HG03159 (cell line): ENCODE measurements at regions not wholly inside any gene's neighbourhood (a gene's known extent, or its start where the extent isn't known, plus 50 kb on each side); places are given as distances from the start of the nearest gene placed in this dataset.
"Not testable (repeated sequence)": the region's sequence is repeated elsewhere in the genome, so short reads cannot be mapped to it uniquely, and the experiment has no call there.

Experiments
- ATAC-seq: cut with Tn5 transposase; IDR thresholded peaks from one replicate; pipeline ENCODE4 v1.9.1; 2021; ENCODE audit warnings: mild to moderate bottlenecking, moderate library complexity; ENCODE audit not compliant: unreplicated experiment

DNA sequence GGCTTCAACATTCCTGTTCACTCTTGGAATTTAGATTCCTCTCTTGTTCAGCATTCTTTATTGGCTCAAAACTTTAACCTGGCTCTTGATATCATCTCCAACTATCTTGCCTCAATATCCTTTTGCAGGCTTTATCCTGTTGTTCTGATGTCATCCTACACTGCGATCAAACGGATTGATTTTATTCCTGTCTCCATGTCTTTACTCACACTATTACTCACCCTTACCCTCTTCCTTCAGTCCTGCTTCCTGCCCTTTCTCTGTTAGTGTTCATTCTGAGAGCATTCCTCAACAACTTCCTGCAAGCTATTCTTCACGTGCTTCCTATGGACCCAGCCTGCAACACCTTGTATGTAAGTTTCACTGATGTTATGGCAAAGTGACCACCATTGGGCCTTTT is 264.7 kb downstream of the RNF152 start:
- no peak for ATAC-seq

DNA sequence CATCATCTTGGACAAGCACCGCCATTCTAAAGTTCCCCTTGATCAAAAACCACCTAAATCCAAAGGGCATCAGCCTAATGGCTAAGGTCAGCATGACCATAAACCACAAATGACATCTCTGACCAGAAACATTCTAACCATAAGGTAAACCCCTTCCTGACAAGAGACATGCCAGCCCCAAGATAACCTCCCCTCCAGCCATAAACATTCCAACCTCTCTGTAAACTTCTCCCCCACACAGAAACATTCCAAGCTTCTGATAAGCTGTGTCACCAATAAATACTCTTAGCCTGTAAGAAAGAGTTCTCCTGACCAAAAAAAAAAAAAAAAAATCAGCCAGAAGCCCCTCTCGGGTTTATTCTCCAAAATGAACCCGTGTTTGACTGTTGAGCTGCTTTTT is 268.2 kb downstream of the RNF152 start:
- not testable (repeated sequence) for ATAC-seq

DNA sequence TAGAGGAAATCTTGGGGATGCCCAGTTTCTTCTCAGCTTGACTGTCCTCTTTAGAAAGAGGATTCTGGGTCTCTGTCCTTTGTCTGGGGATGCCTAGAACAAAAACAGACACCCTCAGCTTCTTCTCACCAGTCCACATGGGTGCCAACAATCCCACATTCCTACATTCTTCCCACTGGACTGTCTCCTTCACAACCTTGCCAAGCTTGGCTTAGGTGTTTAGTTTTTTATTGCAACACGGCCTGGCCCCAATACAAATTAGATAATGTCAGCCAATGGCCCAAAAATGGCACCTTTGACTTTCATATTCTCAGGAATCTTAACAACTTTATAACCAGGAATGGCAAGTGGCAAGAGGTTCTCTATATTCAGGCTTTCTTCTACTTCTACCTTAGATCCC is 273.0 kb downstream of the RNF152 start:
- ATAC-seq = no peak

DNA sequence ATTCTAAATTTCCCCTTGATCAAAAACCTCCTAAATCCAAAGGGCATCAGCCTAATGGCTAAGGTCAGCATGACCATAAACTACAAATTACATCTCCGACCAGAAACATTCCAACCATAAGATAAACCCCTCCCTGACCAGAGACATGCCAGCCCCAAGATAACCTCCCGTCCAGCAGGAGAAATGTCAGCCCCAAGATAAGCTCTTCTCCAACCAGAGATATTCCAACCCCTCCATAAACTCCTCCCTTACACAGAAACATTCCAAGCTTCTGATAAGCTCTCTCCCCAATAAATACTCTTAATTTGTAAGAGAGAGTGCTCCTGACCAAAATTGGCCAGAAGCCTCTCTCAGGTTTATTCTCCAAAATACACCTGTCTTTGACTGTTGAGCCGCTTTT is 274.0 kb downstream of the RNF152 start:
- ATAC-seq = no peak

DNA sequence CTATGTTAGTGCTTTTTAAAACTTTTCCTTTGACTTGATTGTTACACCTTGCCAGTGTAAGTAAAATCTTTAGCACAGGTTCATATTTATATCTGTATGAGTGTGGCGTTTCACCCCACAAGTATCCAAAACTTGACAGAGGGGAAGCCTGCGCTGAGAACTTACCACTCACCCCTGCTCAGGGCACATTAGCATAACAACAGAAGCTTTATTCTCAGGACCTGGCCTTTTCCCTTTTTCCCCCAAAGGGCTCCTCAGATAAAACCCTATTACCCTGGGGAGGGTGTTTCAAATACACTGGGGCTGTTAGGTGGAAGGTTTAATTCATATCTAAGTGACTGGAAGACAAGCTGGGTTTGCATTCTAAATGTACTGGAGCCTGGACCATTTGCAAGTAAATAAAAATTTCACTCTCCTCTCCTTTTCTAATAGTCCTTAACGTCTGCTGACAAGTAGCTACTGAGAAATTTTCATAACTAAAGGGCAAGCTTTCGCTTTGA is 276.6 kb downstream of the RNF152 start:
- ATAC-seq = no peak

DNA sequence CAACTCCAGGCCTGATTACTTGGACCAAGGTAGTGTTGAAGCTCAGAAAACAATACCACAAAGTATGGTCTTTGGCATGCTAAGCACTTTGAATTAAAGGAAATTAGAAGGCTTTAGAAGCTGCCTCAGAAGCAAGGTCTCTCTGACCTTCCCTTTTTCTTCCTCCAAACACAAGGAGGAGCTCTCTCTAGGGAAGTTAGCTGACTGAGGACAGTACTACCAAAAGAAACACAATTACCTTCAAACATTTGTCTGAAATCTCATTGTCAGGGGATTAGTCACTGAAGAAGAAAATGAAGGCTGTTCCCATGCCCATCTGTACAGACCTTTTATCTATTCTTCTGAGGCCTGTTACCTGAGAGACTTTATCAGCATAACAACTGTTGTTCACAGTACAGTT is 279.3 kb downstream of the CDH20 start:
- no peak for ATAC-seq

DNA sequence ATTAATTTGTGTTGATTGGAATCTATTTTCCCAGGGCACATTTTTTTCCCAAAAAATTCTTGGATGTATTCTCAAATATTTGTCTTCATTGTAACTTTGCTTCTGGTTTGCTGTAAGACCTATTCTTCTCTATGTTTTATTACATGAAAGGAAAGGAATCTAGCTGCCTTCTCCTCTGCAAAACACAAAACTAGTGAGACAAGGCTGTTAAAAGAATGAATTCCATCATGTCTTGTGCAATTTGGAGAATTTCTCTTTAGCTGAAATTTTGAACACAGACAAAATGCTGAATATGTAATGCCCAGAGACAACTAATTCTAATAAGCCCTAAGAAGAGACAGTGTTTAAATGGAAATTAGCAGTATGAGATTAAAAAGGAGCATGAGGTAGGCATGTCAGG is 275.9 kb downstream of the CDH20 start:
- ATAC-seq = no peak

DNA sequence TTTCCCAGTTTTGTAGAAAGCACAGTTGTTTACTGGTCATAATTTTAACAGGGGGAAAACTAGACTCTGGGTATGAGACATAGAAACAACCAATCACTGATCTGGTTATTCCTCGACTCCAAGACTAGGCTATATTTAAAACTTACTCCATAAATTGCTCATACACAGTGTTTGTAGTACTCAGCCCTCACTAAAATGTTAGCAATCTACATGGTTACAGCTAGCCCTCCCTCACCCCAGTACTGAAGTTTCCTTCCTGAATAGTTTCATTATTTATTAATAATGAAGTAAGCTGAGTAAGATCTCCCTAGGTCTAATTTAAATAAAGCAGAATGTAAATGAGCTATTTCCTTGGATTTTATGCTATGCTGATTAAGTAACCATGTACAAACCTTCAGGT is 275.1 kb downstream of the CDH20 start:
- no peak for ATAC-seq

DNA sequence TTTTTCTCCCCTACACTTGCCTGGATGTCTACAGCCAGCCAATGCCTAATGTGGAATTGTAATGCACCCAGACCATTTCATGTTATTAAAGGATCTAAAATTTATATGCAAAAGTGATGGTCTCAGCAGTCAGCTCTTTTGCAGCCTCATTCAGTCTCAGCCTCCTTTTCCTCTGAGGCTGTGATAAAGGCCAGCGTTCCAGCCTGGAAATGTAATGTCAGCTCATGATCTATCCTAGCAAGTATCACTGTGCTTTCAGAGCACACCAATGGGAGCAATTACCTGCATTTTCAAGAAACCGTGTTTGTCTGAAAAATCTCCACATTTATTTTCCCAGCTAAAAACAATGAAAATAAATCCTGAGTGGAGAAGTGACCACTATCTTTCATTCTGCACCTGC is 274.6 kb downstream of the CDH20 start:
- no peak for ATAC-seq

DNA sequence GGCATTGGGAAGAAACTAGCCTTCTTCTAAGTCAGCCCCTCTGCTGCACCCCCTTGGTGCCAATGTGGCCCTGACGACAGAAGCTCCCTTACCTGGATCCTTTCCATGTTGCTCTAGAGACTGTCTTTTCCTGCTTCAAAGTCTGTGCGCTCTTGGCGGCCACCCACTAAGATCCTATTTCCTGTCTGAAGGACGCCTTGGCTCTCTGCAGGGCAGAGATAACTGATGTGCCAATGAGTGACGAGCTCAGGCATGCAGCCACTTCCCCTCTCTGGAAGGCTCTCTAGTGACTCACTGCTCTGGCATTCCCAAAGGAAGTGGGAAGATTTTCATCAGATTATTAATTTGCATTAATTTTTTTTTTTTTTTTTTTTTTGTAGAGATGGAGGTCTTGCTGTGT is 273.5 kb downstream of the CDH20 start:
- no peak for ATAC-seq

DNA sequence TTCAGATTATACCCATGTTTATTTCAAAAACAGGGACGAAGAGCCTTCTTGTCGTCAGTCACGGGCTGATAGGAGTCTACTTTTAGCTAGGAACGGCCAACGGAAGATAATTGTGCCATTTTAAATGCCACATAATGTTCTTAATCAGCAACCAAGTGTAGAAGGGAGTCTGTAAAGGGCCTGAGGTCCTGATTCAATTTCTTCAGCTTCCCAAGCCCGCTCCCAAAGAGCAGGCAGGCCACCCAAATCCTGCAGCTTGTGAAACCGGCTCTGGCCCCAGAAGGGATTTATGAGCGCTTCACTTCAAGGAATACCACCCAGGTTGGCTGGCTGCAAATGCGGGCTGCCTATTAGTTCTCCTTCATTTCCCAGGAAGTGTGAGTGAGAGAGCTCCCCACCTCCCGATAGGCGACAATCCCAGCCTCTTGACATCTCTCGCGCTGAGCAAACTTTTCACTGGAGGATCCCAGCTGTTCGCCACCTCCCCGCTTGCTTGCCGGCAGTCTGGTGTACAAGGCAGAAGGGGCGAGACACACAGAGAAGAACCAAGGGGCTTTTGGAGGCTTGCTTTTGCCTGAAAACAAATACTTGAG is 272.9 kb downstream of the CDH20 start:
- ATAC-seq = no peak

DNA sequence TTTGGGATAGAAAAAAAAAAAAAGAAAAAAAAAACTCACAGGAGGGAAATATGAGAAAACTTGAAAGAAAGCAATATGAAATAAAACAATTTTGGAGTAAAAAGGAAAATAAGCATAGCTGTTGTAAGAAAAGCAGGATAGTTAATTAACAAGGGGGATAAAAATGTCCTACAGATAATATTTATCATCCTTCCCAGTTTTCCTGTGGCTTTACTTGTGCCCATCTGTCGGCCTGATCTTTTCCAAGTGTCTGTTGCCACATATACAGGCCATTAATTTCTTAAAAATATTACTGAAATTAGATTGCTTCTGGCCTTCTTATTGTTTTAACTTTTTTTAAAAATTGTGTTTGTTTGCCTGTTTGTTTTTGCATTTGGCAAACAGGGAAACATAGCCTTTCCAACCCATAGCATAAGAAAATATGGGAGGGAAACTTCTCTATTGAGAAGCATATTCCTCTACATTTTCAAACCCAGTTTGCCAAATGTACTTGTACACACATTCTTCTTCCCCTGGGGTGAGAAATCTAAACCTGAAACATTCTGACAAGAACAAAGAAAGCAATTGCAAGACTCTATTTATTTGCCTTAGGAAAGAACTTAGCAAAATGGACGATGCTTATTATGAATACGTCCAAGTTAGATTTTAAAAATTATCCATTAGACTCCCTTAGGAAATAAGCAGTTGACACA is 272.3 kb downstream of the CDH20 start:
- ATAC-seq = no peak
